HepG2 (cell line): ENCODE measurements at regions not wholly inside any gene's neighbourhood (a gene's known extent, or its start where the extent isn't known, plus 50 kb on each side); places are given as distances from the start of the nearest gene placed in this dataset.

Experiments used
- ATAC-seq: fragments of 200-7000 bp; cut with Tn5 transposase; 3 replicates; pipeline ENCODE4 v1.9.1; 2020; ENCODE audit warnings: mild to moderate bottlenecking, moderate library complexity
- BruUV-seq: library from RNA; stranded (reverse); fragments of 400-500 nt; replicated peaks from 2 replicates; lab custom pipeline; 2021; lab: Mats Ljungman, UMichigan
- CTCF ChIA-PET: fragments of 300-600 bp; formaldehyde crosslinking; extraction: SDS; loops from one replicate; lab custom pipeline; 2021; ENCODE audit warnings: low total read pairs, inconsistent platforms, low intra/inter-chr PET ratio; lab: Yijun Ruan, JAX
- POLR2A ChIA-PET: fragments of 350-600 bp; sonication (Branson Sonifier 250); formaldehyde crosslinking; loops from one replicate; lab custom pipeline; 2020; ENCODE audit warnings: antibody characterized with exemption, inconsistent platforms; lab: Yijun Ruan, JAX
- DNase-seq: peaks from one replicate; pipeline ENCODE4 v3.0.0-alpha.2; 2015; ENCODE audit warnings: low spot score
- FAIRE-seq: peaks from 3 replicates; lab custom pipeline; 2011; peaks lifted over from hg19 to GRCh38; lab: Jason Lieb, UNC
- H2AFZ ChIP-seq: one replicate; pipeline ENCODE4 v1.6.1; 2011; ENCODE audit warnings: low read length, inconsistent platforms
- H3K27ac ChIP-seq: fragments of 300-600 bp; 3 replicates; pipeline ENCODE4 v1.8.0; 2011; ENCODE audit warnings: mixed run types, mild to moderate bottlenecking, mixed read lengths, low read length, inconsistent platforms; ENCODE audit not compliant: insufficient read depth; ENCODE audit errors: extremely low read length
- H3K27me3 ChIP-seq, 2 experiments: fragments of 200-600 bp in 1 of 2; 2 replicates in 1 of 2; 3 replicates in 1 of 2; pipeline versions ENCODE4 v1.6.0 to v1.8.0; 2011; ENCODE audit warnings: low read length in 2 of 2, mild to moderate bottlenecking in 2 of 2, moderate library complexity in 2 of 2, inconsistent platforms in 1 of 2; ENCODE audit not compliant: insufficient read depth in 2 of 2, control insufficient read depth in 1 of 2
- H3K36me3 ChIP-seq, 2 experiments: fragments of 200-600 bp in 1 of 2; replicated peaks in 1 of 2; 2 replicates in 1 of 2; 3 replicates in 1 of 2; pipeline versions ENCODE4 v1.5.1 to v1.8.0; 2011; ENCODE audit warnings: low read length in 2 of 2, inconsistent platforms in 1 of 2; ENCODE audit not compliant: insufficient read depth in 2 of 2, control insufficient read depth in 1 of 2
- H3K4me1 ChIP-seq: 2 replicates; pipeline ENCODE4 v1.5.1; 2012; ENCODE audit warnings: low read length, inconsistent platforms; ENCODE audit not compliant: insufficient read depth
- H3K4me2 ChIP-seq: 2 replicates; pipeline ENCODE4 v1.6.0; 2011; ENCODE audit warnings: low read depth, low read length, inconsistent platforms
- H3K4me3 ChIP-seq, 3 experiments: fragments of 200-600 bp in 1 of 3; sonication (generic), shearing (Covaris generic) in 1 of 3; replicated peaks in 1 of 3; 2 replicates each; pipeline ENCODE4 v1.5.1; 2011 to 2016; ENCODE audit warnings: low read length in 3 of 3, inconsistent platforms in 2 of 3, low read depth in 2 of 3, mild to moderate bottlenecking in 2 of 3, control low read depth in 1 of 3, mixed read lengths in 1 of 3; ENCODE audit not compliant: insufficient read depth in 1 of 3
- H3K79me2 ChIP-seq: one replicate; pipeline ENCODE4 v1.6.1; 2011; ENCODE audit warnings: low read length, inconsistent platforms; ENCODE audit not compliant: insufficient read depth
- H3K9ac ChIP-seq: 2 replicates; pipeline ENCODE4 v1.6.0; 2011; ENCODE audit warnings: mild to moderate bottlenecking, low read depth, low read length, inconsistent platforms; ENCODE audit not compliant: insufficient read depth
- H3K9me3 ChIP-seq: 2 replicates; pipeline ENCODE4 v1.5.1; 2012; ENCODE audit warnings: mild to moderate bottlenecking, low read length
- H4K20me1 ChIP-seq: 2 replicates; pipeline ENCODE4 v1.6.0; 2011; ENCODE audit warnings: inconsistent platforms, mild to moderate bottlenecking, low read length, moderate library complexity; ENCODE audit not compliant: insufficient read depth
- ATF7 ChIP-seq, 2 experiments: fragments of 450-650 bp in 1 of 2; sonication (generic) in 1 of 2; formaldehyde crosslinking in 1 of 2; IDR thresholded peaks; 2 replicates each; pipeline versions ENCODE4 v1.4.0 to v1.6.1; 2016 to 2020; ENCODE audit warnings: antibody characterized with exemption in 1 of 2, mild to moderate bottlenecking in 1 of 2, missing genetic modification reagents in 1 of 2
- CEBPB ChIP-seq: IDR thresholded peaks from 2 replicates; pipeline ENCODE4 v1.6.1; 2011; ENCODE audit warnings: low read depth, low read length, improper control_type of control experiment, borderline replicate concordance
- STAT6 ChIP-seq: sonication (generic); formaldehyde crosslinking; IDR thresholded peaks from 2 replicates; pipeline ENCODE4 v1.4.0; 2020; ENCODE audit warnings: missing genetic modification reagents, mild to moderate bottlenecking, borderline replicate concordance
- TRIM24 ChIP-seq: sonication (generic); formaldehyde crosslinking; IDR thresholded peaks from 2 replicates; pipeline ENCODE4 v1.8.0; 2022; ENCODE audit warnings: mild to moderate bottlenecking, missing genetic modification reagents
- ZGPAT ChIP-seq: IDR thresholded peaks from 2 replicates; pipeline ENCODE4 v1.6.1; 2016; ENCODE audit warnings: mild to moderate bottlenecking
- WGBS: methylation state at CpG from one replicate; pipeline ENCODE4 v1.1.6; 2017; ENCODE audit warnings: low lambda C conversion rate; 5-methylcytosine and 5-hydroxymethylcytosine counted together
- in situ Hi-C: cut with HindIII; loops from 2 replicates; pipeline ENCODE4 v1.10.0; 2017; ENCODE audit warnings: low pct_unique_long_range_greater_than_20kb; ENCODE audit not compliant: extremely low pct_ligation_motif_present
- intact Hi-C: fragments of 100-400 bp; cut with micrococcal nuclease; formaldehyde crosslinking; loops from one replicate; pipeline ENCODE4 v1.10.0; 2022; ENCODE audit not compliant: unreplicated experiment
- TF ChIP-seq, protein P1 (sequence below): sonication (generic); formaldehyde crosslinking; IDR thresholded peaks from 2 replicates; pipeline ENCODE4 v1.9.0; 2021; ENCODE audit warnings: missing genetic modification reagents, borderline replicate concordance
- TF ChIP-seq, protein P2 (sequence below): sonication (generic); formaldehyde crosslinking; IDR thresholded peaks from 2 replicates; pipeline ENCODE4 v1.4.0; 2020; ENCODE audit warnings: missing genetic modification reagents, mild to moderate bottlenecking, borderline replicate concordance

DNA sequence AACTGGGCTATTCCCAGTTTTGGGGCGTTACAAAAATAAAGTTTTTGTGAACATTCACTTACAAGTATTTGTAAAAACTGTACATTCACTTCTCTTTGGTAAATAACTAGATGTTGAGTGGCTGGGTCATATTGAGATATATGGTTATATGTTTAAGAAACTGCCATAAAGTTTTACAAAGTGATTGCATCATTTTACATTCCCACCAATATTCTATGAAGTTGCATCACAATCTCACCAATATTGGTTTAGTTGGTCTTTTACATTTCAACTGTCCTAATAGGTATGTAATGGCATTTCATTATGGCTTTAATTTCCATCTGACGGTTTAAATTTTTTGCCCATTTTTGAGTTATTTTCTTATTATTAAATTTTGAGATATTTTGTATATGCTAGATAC is 251.7 kb upstream of the GNAI1 start:
- no peak overlapping the region for H3K27ac ChIP-seq
- no TSS peak for BruUV-seq
- no peaks in the 10 kb centered on the region for H3K36me3 ChIP-seq
- ChIA-PET POLR2A (no interaction called here), CTCF (no interaction called here)
- intact Hi-C loops = no loop called here
- ATAC-seq (no peak), FAIRE-seq (no peak), DNase-seq (no peak)
- H3K27me3 ChIP-seq = no peaks in the 10 kb centered on the region
- H2AFZ ChIP-seq = no peak overlapping the region
- H3K4me1 ChIP-seq = no peaks in the 10 kb centered on the region
- H3K9ac ChIP-seq = no peak overlapping the region
- in situ Hi-C loops = no loop called here
- 10% methylated on average over 2 of the region's 2 CpGs for WGBS
- no peaks in the 10 kb centered on the region for H4K20me1 ChIP-seq
- H3K9me3 ChIP-seq = no peaks in the 10 kb centered on the region
- no peak overlapping the region for H3K4me3 ChIP-seq
- no peak overlapping the region for H3K4me2 ChIP-seq
- TF ChIP-seq, protein P1, sequence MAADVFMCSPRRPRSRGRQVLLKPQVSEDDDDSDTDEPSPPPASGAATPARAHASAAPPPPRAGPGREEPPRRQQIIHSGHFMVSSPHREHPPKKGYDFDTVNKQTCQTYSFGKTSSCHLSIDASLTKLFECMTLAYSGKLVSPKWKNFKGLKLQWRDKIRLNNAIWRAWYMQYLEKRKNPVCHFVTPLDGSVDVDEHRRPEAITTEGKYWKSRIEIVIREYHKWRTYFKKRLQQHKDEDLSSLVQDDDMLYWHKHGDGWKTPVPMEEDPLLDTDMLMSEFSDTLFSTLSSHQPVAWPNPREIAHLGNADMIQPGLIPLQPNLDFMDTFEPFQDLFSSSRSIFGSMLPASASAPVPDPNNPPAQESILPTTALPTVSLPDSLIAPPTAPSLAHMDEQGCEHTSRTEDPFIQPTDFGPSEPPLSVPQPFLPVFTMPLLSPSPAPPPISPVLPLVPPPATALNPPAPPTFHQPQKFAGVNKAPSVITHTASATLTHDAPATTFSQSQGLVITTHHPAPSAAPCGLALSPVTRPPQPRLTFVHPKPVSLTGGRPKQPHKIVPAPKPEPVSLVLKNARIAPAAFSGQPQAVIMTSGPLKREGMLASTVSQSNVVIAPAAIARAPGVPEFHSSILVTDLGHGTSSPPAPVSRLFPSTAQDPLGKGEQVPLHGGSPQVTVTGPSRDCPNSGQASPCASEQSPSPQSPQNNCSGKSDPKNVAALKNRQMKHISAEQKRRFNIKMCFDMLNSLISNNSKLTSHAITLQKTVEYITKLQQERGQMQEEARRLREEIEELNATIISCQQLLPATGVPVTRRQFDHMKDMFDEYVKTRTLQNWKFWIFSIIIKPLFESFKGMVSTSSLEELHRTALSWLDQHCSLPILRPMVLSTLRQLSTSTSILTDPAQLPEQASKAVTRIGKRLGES = no peak
- TF ChIP-seq CEBPB = peak; percentile 66
- TF ChIP-seq, protein P2, sequence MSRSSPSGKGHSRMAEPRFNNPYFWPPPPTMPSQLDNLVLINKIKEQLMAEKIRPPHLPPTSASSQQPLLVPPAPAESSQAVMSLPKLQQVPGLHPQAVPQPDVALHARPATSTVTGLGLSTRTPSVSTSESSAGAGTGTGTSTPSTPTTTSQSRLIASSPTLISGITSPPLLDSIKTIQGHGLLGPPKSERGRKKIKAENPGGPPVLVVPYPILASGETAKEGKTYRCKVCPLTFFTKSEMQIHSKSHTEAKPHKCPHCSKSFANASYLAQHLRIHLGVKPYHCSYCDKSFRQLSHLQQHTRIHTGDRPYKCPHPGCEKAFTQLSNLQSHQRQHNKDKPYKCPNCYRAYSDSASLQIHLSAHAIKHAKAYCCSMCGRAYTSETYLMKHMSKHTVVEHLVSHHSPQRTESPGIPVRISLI = no peak
- TF ChIP-seq STAT6 (CRISPR knock-in tag) = no peak
- no peak for TF ChIP-seq ZGPAT
- TF ChIP-seq ATF7 (IDR thresholded peaks at IDR 0.05) = peak; percentile 51; the same call in 1 of the 2 replicates
- TF ChIP-seq ATF7 (CRISPR knock-in tag; IDR thresholded peaks at IDR 0.05) = no peak
- TF ChIP-seq TRIM24 (CRISPR knock-in tag) = no peak
- no peaks in the 10 kb centered on the region for H3K79me2 ChIP-seq
